ENCODE measurements at regions not wholly inside any gene's neighbourhood (a gene's known extent, or its start where the extent isn't known, plus 50 kb on each side); places are given as distances from the start of the nearest gene placed in this dataset.

DNA sequence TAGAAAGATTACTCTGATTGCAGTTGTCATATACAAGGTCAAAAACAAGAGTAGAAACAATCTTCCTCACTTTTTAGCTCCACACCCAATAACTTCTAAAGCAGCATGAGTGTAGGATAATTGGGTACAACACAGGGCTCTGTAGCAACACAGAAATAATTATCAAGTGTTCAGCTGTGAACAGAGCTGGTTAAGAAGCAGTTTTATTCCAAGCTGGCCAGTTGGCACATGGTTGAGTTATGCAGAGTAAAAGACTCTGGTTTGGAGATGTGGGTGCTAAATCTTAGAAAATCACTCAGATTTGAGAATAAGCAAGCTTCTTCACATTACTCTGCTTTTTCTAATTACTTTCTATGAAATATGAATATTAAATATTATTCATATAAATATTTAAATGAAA lies 118.5 kb downstream of the KIF2B start:
- no peak for TF ChIP-seq YY1 (IDR thresholded peaks at IDR 0.05; ENCODE audit: insufficient read depth, insufficient read length)
- no peak for TF ChIP-seq SUZ12 (IDR thresholded peaks at IDR 0.05; ENCODE audit: extremely low read depth, insufficient read depth, insufficient read length)
